ENCODE measurements at regions not wholly inside any gene's neighbourhood (a gene's known extent, or its start where the extent isn't known, plus 50 kb on each side); places are given as distances from the start of the nearest gene placed in this dataset.

- Histone ChIP-seq H2AK5ac (ENCODE audit: low read depth, low read length) (no peak overlapping the region), H3K4ac (replicated peaks; ENCODE audit: insufficient read length, low read depth, low read length) (no peak overlapping the region), H2AFZ (ENCODE audit: low read length) (no peak overlapping the region), H3K9ac (replicated peaks in 1 of 4; ENCODE audit: extremely low read depth in 1 of 4, low read depth in 3 of 4, low read length in 3 of 4) (no peak overlapping the region), H3K56ac (replicated peaks; ENCODE audit: insufficient read length, low read depth, low read length) (no peak overlapping the region), H2BK12ac (ENCODE audit: low read depth, low read length) (no peak overlapping the region), H3K18ac (ENCODE audit: extremely low read depth, low read length) (no peak overlapping the region), H3K27ac (ENCODE audit: low read depth, low read length) (no peak overlapping the region), H3K4me1 (replicated peaks in 1 of 4; ENCODE audit: control insufficient read depth in 3 of 4, insufficient read depth in 4 of 4, low read length in 3 of 4) (no peaks in the 10 kb centered on the region), H4K5ac (ENCODE audit: insufficient read length, low read depth, low read length) (no peak overlapping the region), H3K23ac (ENCODE audit: insufficient read length) (no peak overlapping the region), H2BK15ac (ENCODE audit: low read length) (no peak overlapping the region), H3K79me2 (ENCODE audit: control insufficient read depth in 1 of 2, insufficient read depth in 2 of 2, low read length in 2 of 2) (no peaks in the 10 kb centered on the region), H3K9me3 (ENCODE audit: insufficient read depth in 2 of 2, low read depth in 1 of 2, low read length in 1 of 2) (0 out of 4 replicates have a peak, but pooled peaks cover 0 to 6% of the 10 kb centered on the region in 2 experiments), H3K79me1 (ENCODE audit: low read depth, low read length) (no peaks in the 10 kb centered on the region), H3K36me3 (ENCODE audit: control insufficient read depth in 2 of 4, insufficient read depth in 4 of 4, low read length in 3 of 4) (no peaks in the 10 kb centered on the region), H2BK20ac (ENCODE audit: low read length) (no peak overlapping the region), H4K8ac (ENCODE audit: extremely low read depth, insufficient read depth, low read length) (no peak overlapping the region), H4K20me1 (replicated peaks in 1 of 2; ENCODE audit: control insufficient read depth in 1 of 2, insufficient read depth in 2 of 2, low read length in 2 of 2) (no peaks in the 10 kb centered on the region), H4K91ac (replicated peaks; ENCODE audit: insufficient read length, low read length) (no peak overlapping the region), H2BK120ac (replicated peaks; ENCODE audit: low read depth, low read length) (no peak overlapping the region), H3K4me3 (ENCODE audit: extremely low read depth in 1 of 4, insufficient read depth in 2 of 4, low read depth in 3 of 4, low read length in 4 of 4) (no peak overlapping the region), H3K27me3 (replicated peaks in 1 of 4; ENCODE audit: control insufficient read depth in 3 of 4, extremely low read depth in 1 of 4, insufficient read depth in 3 of 4, low read length in 3 of 4) (no peaks in the 10 kb centered on the region), H3K4me2 (ENCODE audit: insufficient read depth in 1 of 2, low read depth in 2 of 2, low read length in 2 of 2) (no peak overlapping the region), H3K23me2 (ENCODE audit: low read depth, low read length) (no peaks in the 10 kb centered on the region), H3K14ac (ENCODE audit: insufficient read length) (no peak overlapping the region), H2BK5ac (ENCODE audit: low read depth, low read length) (no peak overlapping the region)
- 91% methylated on average over 4 of the region's 4 CpGs; no CpG with 5 or more reads in 1 of the 2 experiments for WGBS, 2 experiments (ENCODE audit: extremely low coverage in 1 of 2, insufficient coverage in 1 of 2, insufficient read length in 1 of 2, insufficient replicate concordance in 2 of 2, low coverage in 1 of 2, low lambda C conversion rate in 2 of 2, missing lambda C conversion rate in 1 of 2)
- POLR2A ChIA-PET (ENCODE audit: partially characterized antibody) = interaction anchor here (0.7 kb wide), 1 partner anchor 47 kb away, joined by 3 read pairs; no protein-coding TSS in a partner anchor
- FAIRE-seq (no peak), DNase-seq (ENCODE audit: low read depth in 1 of 2, low spot score in 2 of 2) (no peak)
- CTCF ChIA-PET (ENCODE audit: partially characterized antibody) = no interaction called here
- no peak for TF ChIP-seq HDAC2 (IDR thresholded peaks at IDR 0.05; ENCODE audit: borderline replicate concordance in 1 of 2, low read depth in 2 of 2, low read length in 2 of 2)
- TF ChIP-seq JUN (IDR thresholded peaks at IDR 0.05; ENCODE audit: low read depth, low read length) = no peak
- TF ChIP-seq CBX8 (IDR thresholded peaks at IDR 0.05; ENCODE audit: borderline replicate concordance, low read depth, low read length) = no peak
- TF ChIP-seq GTF2F1 (IDR thresholded peaks at IDR 0.05; ENCODE audit: borderline replicate concordance, low read depth, low read length) = no peak
- TF ChIP-seq HDAC6 (IDR thresholded peaks at IDR 0.05; ENCODE audit: low read depth, low read length) = no peak
- no peak for TF ChIP-seq TBP (IDR thresholded peaks at IDR 0.05; ENCODE audit: low read depth, low read length)
- no peak for TF ChIP-seq USF2 (IDR thresholded peaks at IDR 0.05; ENCODE audit: low read length)
- no peak for TF ChIP-seq JUND (IDR thresholded peaks at IDR 0.05; ENCODE audit: low read length)
- TF ChIP-seq EGR1 (IDR thresholded peaks at IDR 0.05; ENCODE audit: borderline replicate concordance, low read depth, low read length) = no peak
- no peak for TF ChIP-seq SP1 (IDR thresholded peaks at IDR 0.05; ENCODE audit: low read depth, low read length)
- TF ChIP-seq CBX5 (IDR thresholded peaks at IDR 0.05; ENCODE audit: low read depth, low read length) = no peak
- no peak for TF ChIP-seq ASH2L (IDR thresholded peaks at IDR 0.05; ENCODE audit: low read length)
- no peak for TF ChIP-seq POU5F1 (IDR thresholded peaks at IDR 0.05; ENCODE audit: low read depth, low read length)
- no peak for TF ChIP-seq CHD2 (IDR thresholded peaks at IDR 0.05; ENCODE audit: low read length)
These were observed 64.4 kb upstream of the PLEKHG1 start for GRCh38 chr6:150535151-150535804.

Measured in H1 (cell line).